HAP-1 (cell line): ENCODE measurements at regions not wholly inside any gene's neighbourhood (a gene's known extent, or its start where the extent isn't known, plus 50 kb on each side); places are given as distances from the start of the nearest gene placed in this dataset.

Experiments used
- DNase-seq, 2 experiments: peaks; one replicate each; pipeline ENCODE4 v3.0.0-alpha.2; 2016 to 2020; ENCODE audit warnings: low spot score in 2 of 2
- H3K27me3 ChIP-seq: fragments of 250-450 bp; sonication (Bioruptor Pico); 2 replicates; pipeline ENCODE4 v1.5.1; 2020; ENCODE audit warnings: low read depth, mild to moderate bottlenecking, moderate library complexity
- H3K36me3 ChIP-seq: fragments of 250-450 bp; sonication (Bioruptor Pico); replicated peaks from 2 replicates; pipeline ENCODE4 v1.5.1; 2020; ENCODE audit warnings: mild to moderate bottlenecking
- H3K4me1 ChIP-seq: fragments of 250-450 bp; sonication (Bioruptor Pico); 2 replicates; pipeline ENCODE4 v1.5.1; 2020; ENCODE audit warnings: mild to moderate bottlenecking
- H3K4me3 ChIP-seq: fragments of 250-450 bp; sonication (Bioruptor Pico); 2 replicates; pipeline ENCODE4 v1.5.1; 2020; ENCODE audit warnings: mild to moderate bottlenecking, moderate library complexity
- H3K9me3 ChIP-seq: fragments of 250-450 bp; sonication (Bioruptor Pico); 2 replicates; pipeline ENCODE4 v1.5.1; 2020; ENCODE audit warnings: mild to moderate bottlenecking, moderate library complexity
- in situ Hi-C: fragments of 300-500 bp; cut with MboI; formaldehyde crosslinking; loops from 3 replicates; pipeline ENCODE4 v1.14.3; 2020; ENCODE audit warnings: low sequenced_read_pairs, inconsistent platforms, mixed read lengths

GRCh38 chr20:40815156-40816038 is 126.4 kb upstream of the MAFB start:
- in situ Hi-C loops = no loop called here
- Histone ChIP-seq H3K4me3 (no peak overlapping the region), H3K9me3 (no peaks in the 10 kb centered on the region), H3K36me3 (no peaks in the 10 kb centered on the region), H3K4me1 (no peaks in the 10 kb centered on the region), H3K27me3 (no peaks in the 10 kb centered on the region)
- DNase-seq = no peak

- Histone ChIP-seq H3K27me3 (no peaks in the 10 kb centered on the region), H3K4me3 (no peak overlapping the region), H3K9me3 (no peaks in the 10 kb centered on the region), H3K4me1 (no peaks in the 10 kb centered on the region), H3K36me3 (no peaks in the 10 kb centered on the region)
- in situ Hi-C loops = no loop called here
- no peak for DNase-seq
These were observed 127.0 kb upstream of the MAFB start for GRCh38 chr20:40816039-40816352.

GRCh38 chr20:40821429-40821828 is 132.4 kb upstream of the MAFB start:
- Histone ChIP-seq H3K36me3 (no peaks in the 10 kb centered on the region), H3K27me3 (no peaks in the 10 kb centered on the region), H3K4me3 (no peak overlapping the region), H3K4me1 (no peaks in the 10 kb centered on the region), H3K9me3 (no peaks in the 10 kb centered on the region)
- in situ Hi-C loops = no loop called here
- no peak for DNase-seq

- Histone ChIP-seq H3K27me3 (no peaks in the 10 kb centered on the region), H3K4me1 (no peaks in the 10 kb centered on the region), H3K9me3 (no peaks in the 10 kb centered on the region), H3K4me3 (no peak overlapping the region), H3K36me3 (no peaks in the 10 kb centered on the region)
- no peak for DNase-seq
- in situ Hi-C loops = no loop called here
These were observed 137.7 kb upstream of the MAFB start for GRCh38 chr20:40826699-40827098.

- in situ Hi-C loops = no loop called here
- no peak overlapping the region for H3K4me3 ChIP-seq
- DNase-seq = no peak
- H3K4me1 ChIP-seq = no peaks in the 10 kb centered on the region
- H3K9me3 ChIP-seq = no peaks in the 10 kb centered on the region
- no peaks in the 10 kb centered on the region for H3K27me3 ChIP-seq
- no peaks in the 10 kb centered on the region for H3K36me3 ChIP-seq
These were observed 146.3 kb upstream of the MAFB start for GRCh38 chr20:40835321-40835720.

GRCh38 chr20:40838509-40838908 is 149.5 kb upstream of the MAFB start:
- in situ Hi-C loops = no loop called here
- no peaks in the 10 kb centered on the region for H3K27me3 ChIP-seq
- DNase-seq = no peak

GRCh38 chr20:40843251-40843650 is 154.2 kb upstream of the MAFB start:
- H3K4me3 ChIP-seq = no peak overlapping the region
- in situ Hi-C loops = no loop called here

More at GRCh38 chr20:40838509-40838908, 149.5 kb upstream of the MAFB start:
- no peaks in the 10 kb centered on the region for H3K4me1 ChIP-seq
- H3K4me3 ChIP-seq = no peak overlapping the region
- no peaks in the 10 kb centered on the region for H3K36me3 ChIP-seq
- H3K9me3 ChIP-seq = no peaks in the 10 kb centered on the region

GRCh38 chr20:40844332-40844731 is 155.3 kb upstream of the MAFB start:
- Histone ChIP-seq H3K9me3 (no peaks in the 10 kb centered on the region), H3K36me3 (no peaks in the 10 kb centered on the region), H3K4me3 (no peak overlapping the region), H3K27me3 (no peaks in the 10 kb centered on the region), H3K4me1 (no peaks in the 10 kb centered on the region)
- in situ Hi-C loops = no loop called here
- DNase-seq = no peak

More at GRCh38 chr20:40843251-40843650, 154.2 kb upstream of the MAFB start:
- Histone ChIP-seq H3K36me3 (no peaks in the 10 kb centered on the region), H3K4me1 (no peaks in the 10 kb centered on the region), H3K27me3 (no peaks in the 10 kb centered on the region), H3K9me3 (no peaks in the 10 kb centered on the region)
- DNase-seq = no peak

GRCh38 chr20:40848096-40848495 is 159.1 kb upstream of the MAFB start:
- Histone ChIP-seq H3K27me3 (no peaks in the 10 kb centered on the region), H3K4me3 (no peak overlapping the region), H3K9me3 (no peaks in the 10 kb centered on the region), H3K4me1 (no peaks in the 10 kb centered on the region), H3K36me3 (no peaks in the 10 kb centered on the region)
- DNase-seq = no peak
- in situ Hi-C loops = no loop called here

- Histone ChIP-seq H3K36me3 (no peaks in the 10 kb centered on the region), H3K9me3 (no peaks in the 10 kb centered on the region), H3K4me1 (no peaks in the 10 kb centered on the region), H3K4me3 (no peak overlapping the region), H3K27me3 (no peaks in the 10 kb centered on the region)
- in situ Hi-C loops = no loop called here
- no peak for DNase-seq
These were observed 159.5 kb upstream of the MAFB start for GRCh38 chr20:40848526-40848925.

- DNase-seq = no peak
- Histone ChIP-seq H3K4me1 (no peaks in the 10 kb centered on the region), H3K27me3 (no peaks in the 10 kb centered on the region), H3K9me3 (no peaks in the 10 kb centered on the region), H3K36me3 (no peaks in the 10 kb centered on the region), H3K4me3 (no peak overlapping the region)
- in situ Hi-C loops = no loop called here
These were observed 160.4 kb upstream of the MAFB start for GRCh38 chr20:40849456-40849855.

GRCh38 chr20:40851051-40851450 is 162.0 kb upstream of the MAFB start:
- in situ Hi-C loops = no loop called here

GRCh38 chr20:40855269-40855668 is 166.2 kb upstream of the MAFB start:
- in situ Hi-C loops = no loop called here
- H3K9me3 ChIP-seq = no peaks in the 10 kb centered on the region
- DNase-seq = no peak

More at GRCh38 chr20:40851051-40851450, 162.0 kb upstream of the MAFB start:
- Histone ChIP-seq H3K4me1 (no peaks in the 10 kb centered on the region), H3K27me3 (no peaks in the 10 kb centered on the region), H3K9me3 (no peaks in the 10 kb centered on the region), H3K4me3 (no peak overlapping the region), H3K36me3 (no peaks in the 10 kb centered on the region)
- no peak for DNase-seq

GRCh38 chr20:40856653-40857052 is 167.6 kb upstream of the MAFB start:
- no peaks in the 10 kb centered on the region for H3K27me3 ChIP-seq
- no peaks in the 10 kb centered on the region for H3K4me1 ChIP-seq
- DNase-seq = no peak
- in situ Hi-C loops = no loop called here
- H3K9me3 ChIP-seq = no peaks in the 10 kb centered on the region
- no peak overlapping the region for H3K4me3 ChIP-seq
- no peaks in the 10 kb centered on the region for H3K36me3 ChIP-seq

More at GRCh38 chr20:40855269-40855668, 166.2 kb upstream of the MAFB start:
- Histone ChIP-seq H3K36me3 (no peaks in the 10 kb centered on the region), H3K27me3 (no peaks in the 10 kb centered on the region), H3K4me3 (no peak overlapping the region), H3K4me1 (no peaks in the 10 kb centered on the region)

GRCh38 chr20:40860487-40860902 is 168.1 kb upstream of the TOP1 start:
- DNase-seq = no peak
- no peaks in the 10 kb centered on the region for H3K27me3 ChIP-seq
- H3K4me1 ChIP-seq = no peaks in the 10 kb centered on the region
- no peaks in the 10 kb centered on the region for H3K9me3 ChIP-seq
- no peaks in the 10 kb centered on the region for H3K36me3 ChIP-seq
- in situ Hi-C loops = no loop called here
- no peak overlapping the region for H3K4me3 ChIP-seq
